Ovary (tissue), 3 donors: ENCODE measurements at regions not wholly inside any gene's neighbourhood (a gene's known extent, or its start where the extent isn't known, plus 50 kb on each side); places are given as distances from the start of the nearest gene placed in this dataset.

Source experiments
- POLR2A ChIP-seq: fragments of 450-650 bp; IDR thresholded peaks from one replicate; pipeline ENCODE4 v1.6.1; 2017; ENCODE audit warnings: antibody characterized with exemption, mild to moderate bottlenecking, moderate library complexity
- TF ChIP-seq, protein P1 (sequence below), 3 donors: fragments of 450-650 bp in 2 of 3; fragments of 200-600 bp in 1 of 3; IDR thresholded peaks; one replicate each; pipeline versions ENCODE4 v1.5.1 to v1.8.0; 2016 to 2022; ENCODE audit warnings: antibody characterized with exemption in 3 of 3, mild to moderate bottlenecking in 1 of 3
- donor health status: DM: no; HTN: no; CAD: no.

DNA sequence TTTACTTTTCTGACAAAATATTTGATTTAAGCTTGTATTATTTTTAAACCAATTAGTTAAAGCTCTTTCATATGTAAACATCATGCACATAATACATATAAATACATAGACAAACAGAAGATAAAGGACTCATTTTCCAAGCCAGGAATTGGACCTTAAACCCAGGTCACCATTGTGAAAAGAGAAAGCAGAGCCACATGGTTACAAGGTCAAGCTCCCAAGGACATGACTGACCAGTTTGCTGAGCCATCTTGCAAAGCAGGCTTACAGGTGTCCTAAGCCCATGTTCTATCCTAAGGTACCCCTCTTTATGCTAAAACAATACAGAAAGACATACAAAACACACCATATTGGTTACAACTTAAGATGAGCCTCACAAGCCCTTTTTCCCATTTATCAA, 50.5 kb upstream of the DNAJC19 start:
- TF ChIP-seq, protein P1, sequence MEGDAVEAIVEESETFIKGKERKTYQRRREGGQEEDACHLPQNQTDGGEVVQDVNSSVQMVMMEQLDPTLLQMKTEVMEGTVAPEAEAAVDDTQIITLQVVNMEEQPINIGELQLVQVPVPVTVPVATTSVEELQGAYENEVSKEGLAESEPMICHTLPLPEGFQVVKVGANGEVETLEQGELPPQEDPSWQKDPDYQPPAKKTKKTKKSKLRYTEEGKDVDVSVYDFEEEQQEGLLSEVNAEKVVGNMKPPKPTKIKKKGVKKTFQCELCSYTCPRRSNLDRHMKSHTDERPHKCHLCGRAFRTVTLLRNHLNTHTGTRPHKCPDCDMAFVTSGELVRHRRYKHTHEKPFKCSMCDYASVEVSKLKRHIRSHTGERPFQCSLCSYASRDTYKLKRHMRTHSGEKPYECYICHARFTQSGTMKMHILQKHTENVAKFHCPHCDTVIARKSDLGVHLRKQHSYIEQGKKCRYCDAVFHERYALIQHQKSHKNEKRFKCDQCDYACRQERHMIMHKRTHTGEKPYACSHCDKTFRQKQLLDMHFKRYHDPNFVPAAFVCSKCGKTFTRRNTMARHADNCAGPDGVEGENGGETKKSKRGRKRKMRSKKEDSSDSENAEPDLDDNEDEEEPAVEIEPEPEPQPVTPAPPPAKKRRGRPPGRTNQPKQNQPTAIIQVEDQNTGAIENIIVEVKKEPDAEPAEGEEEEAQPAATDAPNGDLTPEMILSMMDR (IDR thresholded peaks at IDR 0.05): no peak
- no peak for TF ChIP-seq POLR2A
